ENCODE measurements at regions not wholly inside any gene's neighbourhood (a gene's known extent, or its start where the extent isn't known, plus 50 kb on each side); places are given as distances from the start of the nearest gene placed in this dataset.

- DNase-seq: no peak
Observed at GRCh38 chr13:65035302-65035701, 2194.8 kb downstream of the PCDH9 start.

DNA sequence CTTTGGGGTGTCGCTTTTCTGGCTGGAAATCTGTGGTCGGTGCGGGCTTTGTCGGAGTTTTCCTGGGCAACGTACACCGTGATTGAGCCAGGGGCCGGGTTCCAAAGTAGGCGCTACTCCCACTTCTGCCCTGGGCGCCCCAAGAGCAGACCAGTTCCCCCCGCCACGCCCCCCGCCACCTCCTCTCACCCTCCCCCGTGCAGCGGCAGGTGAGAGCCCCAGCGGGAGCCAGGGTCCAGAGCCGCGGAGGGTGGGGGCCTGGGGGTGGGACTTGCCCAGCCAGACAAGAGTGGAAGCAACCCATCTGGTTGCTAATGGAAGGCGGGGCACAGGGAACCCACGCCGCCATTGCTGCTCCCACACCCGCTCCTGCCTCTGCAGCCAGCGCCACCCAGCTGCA lies 2195.9 kb downstream of the PCDH9 start:
- DNase-seq: no peak

- DNase-seq: no peak
Observed at GRCh38 chr13:65032825-65033224, 2197.3 kb downstream of the PCDH9 start.

DNA sequence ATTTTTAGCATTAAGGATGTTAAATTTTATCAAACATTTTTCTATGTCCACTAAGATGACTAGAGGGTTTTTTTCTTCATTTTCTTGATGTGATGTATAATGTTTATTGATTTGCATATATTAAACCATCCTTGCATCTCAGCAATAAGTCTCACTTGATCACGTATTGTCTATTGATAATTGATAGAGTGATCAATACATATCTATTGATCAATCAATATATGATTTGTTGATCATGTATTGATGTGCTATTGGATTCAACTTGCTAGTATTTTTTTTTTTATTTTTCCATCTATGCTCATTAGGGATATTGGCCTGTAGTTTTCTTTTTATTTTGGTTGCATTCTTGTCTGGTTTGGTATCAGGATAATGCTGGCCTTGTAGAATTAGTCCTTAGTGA lies 2202.0 kb downstream of the PCDH9 start:
- DNase-seq: no peak

DNA sequence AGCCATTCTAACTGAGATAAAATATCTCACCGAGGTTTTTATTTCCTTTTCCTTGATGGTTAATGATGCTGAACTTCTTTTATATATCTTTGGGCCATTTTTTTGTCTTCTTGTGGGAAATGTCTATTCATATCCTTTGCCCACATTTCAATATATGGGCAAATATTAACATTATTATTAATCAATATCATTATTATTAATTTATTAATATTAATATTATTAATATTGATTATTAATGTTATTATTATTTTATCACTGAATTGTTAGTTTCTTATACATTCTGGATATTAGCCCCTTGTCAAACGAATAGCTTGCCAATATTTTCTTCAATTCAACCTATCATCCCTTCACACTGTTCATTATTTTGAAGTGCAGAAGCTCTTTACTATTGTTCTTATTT lies 2203.6 kb downstream of the PCDH9 start:
- no peak for DNase-seq

GRCh38 chr13:65011378-65011777 lies 2218.8 kb downstream of the PCDH9 start:
- DNase-seq: no peak

DNA sequence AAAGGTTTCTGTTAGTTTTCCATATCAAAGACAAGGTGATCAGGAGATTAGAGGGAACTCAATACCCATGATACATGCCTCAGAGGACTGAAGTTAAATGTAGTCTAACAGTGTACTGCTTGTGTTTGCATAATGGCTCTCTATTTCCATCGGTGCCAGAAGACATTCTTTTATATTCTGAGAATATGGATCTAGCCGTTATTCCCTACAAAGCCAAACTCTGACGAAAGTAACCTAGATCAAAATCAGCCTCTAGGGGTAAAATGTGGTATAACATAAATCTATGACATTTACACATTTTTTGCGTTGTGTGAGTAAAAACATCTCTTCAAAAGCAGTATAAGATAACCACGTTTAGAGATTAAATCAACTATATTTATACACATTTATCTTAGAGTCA lies 2232.7 kb downstream of the PCDH9 start:
- DNase-seq: no peak

DNA sequence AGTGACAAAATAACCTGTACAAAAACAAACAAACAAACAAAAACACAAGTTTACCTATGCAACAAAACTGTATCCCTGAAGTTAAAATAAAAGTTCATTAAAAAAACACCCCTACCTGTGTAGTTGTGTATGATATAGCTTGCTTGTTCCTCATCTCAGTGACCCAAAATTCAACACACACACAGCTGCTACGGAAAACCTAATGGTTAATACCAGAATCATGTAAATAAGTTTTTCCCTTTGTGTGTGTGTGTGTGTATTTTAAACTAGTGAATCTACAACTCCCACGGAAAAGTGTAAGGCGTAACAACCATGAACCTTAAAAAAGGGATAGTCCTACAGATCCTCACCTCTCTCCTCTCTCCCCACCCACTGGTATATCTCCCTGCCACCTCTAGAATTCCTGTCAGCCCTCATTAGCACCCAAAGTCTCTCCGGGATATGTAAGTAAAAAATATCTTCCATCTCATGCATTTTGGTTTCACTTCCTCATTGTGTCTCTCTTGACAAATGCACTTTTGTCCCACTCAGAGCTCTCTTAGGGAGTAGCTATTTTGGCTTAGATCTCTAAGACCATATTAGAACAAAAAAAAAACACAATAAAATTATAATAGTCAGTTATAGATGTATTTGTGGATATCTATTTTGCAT lies 2236.5 kb downstream of the PCDH9 start:
- DNase-seq: no peak

- DNase-seq: no peak
Observed at GRCh38 chr13:64992314-64992713, 2237.8 kb downstream of the PCDH9 start.

DNA sequence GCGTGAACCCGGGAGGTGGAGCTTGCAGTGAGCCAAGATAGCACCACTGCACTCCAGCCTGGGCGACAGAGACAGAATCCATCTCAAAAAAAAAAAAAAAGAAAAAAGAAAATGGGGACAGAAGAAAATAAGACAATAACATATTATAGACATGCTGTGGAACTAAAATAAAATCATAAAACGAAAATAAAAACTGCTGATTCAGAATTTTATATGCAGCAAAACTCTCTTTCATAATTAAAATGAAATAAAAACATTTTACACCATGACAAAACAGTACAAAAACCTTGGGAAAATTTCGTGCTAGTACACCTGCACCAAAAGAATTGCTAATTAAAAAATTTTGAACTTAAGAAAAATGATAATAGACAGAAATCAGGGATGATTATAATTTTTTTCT lies 2245.1 kb downstream of the PCDH9 start:
- DNase-seq: no peak

DNA sequence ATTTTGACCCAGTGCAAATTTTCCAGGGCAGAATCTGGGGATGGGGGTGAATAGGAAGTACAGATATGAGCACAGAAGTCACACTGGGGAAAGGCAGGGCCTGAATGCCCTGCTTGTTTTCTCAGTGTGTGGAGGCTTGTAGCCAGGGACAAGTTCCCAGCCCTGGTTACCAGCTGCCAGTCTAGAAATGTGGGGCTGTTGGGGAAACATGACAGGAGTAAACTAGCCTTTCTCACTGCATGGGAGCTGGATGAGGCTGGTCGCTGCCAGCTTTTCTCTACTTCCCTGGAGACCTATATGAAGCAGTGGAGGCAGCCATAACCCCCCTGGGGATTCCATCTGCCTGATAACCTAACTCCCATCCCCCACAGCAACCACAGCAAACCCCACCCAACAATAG lies 2267.7 kb downstream of the PCDH9 start:
- no peak for DNase-seq

GRCh38 chr13:64959276-64959675 lies 2270.9 kb downstream of the PCDH9 start:
- no peak for DNase-seq

DNA sequence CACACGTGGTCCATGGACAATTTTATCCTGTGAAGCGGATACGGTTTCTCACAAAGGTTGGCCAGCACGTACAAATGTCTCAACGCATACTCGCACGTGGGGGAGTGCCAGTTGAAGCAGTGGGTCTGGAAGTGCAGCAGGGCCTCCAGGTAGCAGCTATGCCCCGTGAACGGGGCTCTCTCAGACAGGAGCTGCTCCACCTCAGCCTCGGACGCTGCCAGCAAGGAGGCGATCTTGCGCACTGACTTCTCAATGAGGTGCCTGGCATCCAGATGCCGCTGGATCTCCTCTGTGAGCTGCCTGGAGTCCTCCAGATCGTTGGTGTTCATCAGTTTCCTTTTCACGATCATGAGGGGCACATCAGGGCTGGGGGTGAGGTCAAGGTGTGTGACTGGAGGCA lies 2272.0 kb downstream of the PCDH9 start:
- no peak for DNase-seq

DNA sequence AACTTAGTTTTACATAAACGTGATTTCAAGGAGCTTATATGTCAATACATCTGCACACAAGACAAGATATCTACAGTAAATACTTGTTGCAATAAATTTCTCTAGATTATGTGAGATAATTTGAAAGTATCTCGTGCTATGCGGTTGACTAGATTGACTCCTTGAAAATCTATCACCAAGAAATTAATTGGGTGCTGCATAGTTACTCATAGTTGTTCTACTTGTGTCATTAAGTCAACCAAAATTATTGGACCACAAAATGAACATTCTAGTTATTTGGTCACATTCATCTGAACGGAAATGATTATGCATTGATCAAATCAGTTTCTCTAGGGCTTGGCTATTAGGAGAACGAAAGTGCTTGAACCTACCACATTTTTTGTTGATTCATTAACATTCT lies 2291.5 kb downstream of the PCDH9 start:
- DNase-seq: no peak

DNA sequence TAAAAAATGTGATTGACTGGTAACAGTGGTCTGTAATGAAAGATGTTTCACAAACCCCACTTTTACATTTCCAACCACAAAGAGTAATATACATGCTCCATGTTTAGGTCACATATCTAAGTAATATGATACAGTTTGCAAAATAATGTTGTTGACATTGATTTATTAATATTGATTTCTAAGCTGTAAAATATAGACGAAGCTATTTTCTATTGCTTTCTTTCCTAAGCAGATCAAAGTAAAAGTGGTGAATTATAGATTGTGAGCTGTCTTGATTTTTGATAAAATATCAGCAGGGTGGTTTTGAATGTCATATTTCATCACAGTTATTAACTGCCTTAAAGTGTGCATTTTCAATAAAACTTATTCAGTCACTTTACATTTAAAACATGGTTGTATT lies 2292.8 kb downstream of the PCDH9 start:
- no peak for DNase-seq

- DNase-seq: no peak
Observed at GRCh38 chr13:64936879-64937278, 2293.3 kb downstream of the PCDH9 start.

- DNase-seq: no peak
Observed at GRCh38 chr13:64935441-64935840, 2294.7 kb downstream of the PCDH9 start.

DNA sequence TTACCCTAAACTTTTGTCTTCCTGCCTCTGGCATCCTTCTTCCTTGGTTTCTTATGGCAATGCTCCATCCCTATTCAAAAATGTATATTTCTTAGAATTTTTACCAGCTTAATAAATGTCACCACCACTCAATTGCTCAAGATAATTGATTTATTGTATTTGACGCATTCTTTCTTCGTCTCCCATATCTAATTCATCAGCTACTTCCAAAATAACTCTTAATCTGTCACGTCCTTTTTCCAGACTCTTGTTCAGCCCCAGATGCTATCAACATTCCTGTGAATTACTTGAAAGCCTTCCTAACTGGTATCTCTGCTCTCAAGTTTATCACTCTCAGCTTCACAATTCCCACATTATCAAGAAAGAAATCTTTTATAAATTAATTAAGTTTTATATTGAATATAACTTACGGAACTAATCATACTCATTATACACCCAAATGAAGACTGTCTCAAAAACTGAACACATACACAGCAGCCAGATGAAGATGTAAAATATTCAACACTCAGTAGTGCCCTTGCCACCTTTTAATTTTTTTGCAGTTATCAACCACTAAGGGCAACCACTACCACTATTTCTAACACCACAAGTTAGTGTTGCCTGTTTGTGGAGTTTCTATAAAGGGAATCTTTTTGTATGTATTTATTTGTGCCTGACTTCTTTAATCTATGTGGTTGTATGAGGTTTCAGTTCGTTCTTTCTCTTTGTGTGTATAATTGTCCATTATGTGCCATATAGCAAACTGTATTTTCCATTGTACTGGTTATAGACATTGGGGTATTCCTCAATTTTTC lies 2295.4 kb downstream of the PCDH9 start:
- DNase-seq: no peak

GRCh38 chr13:64930636-64931035 lies 2299.5 kb downstream of the PCDH9 start:
- no peak for DNase-seq

DNA sequence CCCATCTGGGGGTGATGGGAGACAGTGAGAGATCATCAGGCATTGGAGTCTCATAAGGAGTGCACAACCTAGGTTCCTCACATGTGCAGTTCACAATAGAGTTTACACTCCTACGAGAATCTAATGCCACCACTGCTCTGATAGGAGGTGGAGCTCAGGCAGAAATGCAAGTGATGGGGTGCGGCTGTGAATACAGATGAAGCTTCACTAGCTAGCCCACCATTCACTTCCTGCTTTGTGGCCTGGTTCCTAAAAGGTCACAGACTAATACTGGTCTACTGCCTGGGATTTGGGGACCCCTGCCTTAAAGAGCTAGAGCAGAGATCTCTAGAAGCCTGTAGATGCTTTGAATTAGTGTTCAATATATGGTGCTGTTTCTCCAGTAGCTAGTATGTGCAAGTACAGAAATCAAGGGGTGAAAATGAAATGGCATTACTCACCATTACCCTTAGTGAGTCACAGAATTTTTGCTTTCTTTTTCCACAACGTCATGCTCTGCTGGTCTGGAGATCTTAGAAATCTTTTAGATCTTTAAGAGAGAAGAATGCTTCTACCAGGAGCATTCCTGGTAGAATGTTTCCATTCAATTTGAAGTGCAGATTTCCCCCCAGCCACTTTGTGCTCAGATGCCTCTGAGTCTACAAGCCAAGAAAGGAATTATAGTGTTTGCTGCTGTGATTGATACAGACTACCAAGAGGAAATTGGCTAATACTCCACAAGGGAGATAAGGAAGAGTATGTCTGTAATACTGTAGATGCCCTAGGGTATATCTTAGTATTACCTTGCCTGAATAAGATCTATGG lies 2301.2 kb downstream of the PCDH9 start:
- no peak for DNase-seq

DNA sequence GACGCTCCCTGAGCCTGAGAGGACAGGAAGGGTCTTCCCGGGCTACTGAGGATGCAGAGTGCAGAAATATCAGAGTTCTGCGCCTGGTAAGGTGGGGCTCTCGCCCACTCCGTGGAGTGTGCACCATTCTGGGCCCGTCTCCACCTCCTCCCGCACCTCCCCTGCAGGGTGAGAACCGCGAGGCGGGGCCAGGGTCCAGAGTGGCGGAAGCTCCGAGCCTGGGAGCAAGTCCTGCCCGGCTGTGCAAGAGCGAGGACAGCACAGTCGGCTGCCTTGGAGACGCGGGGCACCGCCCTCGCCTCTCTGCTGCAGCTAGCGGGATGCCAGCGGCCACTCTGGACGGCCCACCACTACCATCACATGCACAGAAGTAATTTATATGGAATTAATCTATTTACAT lies 2304.4 kb downstream of the PCDH9 start:
- DNase-seq: no peak

DNA sequence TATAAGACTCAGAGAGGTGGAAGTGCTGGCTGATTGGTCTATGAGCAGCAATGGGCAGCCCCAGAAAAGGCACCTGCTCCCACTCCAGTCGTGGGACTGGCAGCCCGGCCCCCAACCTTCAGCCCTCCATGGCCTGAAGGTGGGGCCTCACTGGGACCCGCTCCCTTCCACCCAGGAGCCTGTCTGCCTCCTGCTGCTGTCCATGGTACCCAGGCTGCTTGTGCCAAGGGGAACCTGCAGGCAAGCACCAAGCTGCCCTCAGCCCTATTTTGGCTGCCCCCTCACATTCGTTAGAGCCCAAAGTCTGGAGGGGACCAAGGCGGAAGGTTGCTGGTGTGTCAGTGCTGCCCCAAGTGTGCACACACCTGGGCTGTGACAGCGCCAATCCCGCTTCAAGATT lies 2304.9 kb downstream of the PCDH9 start:
- DNase-seq: no peak

DNA sequence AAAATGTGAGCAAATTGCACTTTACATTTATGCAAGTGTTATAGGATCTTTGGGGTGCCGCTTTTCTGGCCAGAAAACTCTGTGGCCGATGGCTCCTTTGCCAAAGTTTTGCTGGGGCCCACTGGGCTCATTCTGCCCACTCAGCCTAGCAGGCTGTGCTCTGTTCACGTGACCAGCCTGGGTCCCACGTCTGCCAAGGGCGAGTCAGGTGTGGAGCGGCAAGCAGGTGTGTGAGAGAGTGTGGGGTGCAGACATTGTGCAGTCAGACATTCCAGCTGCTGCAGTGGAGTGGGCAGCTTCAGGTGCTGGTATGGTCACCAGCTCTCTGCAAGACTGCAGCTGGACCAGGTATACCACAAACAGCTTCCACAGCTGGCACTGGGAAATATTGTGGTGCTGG lies 2305.7 kb downstream of the PCDH9 start:
- DNase-seq: no peak
